Testis (tissue), 2 donors: ENCODE measurements at regions not wholly inside any gene's neighbourhood (a gene's known extent, or its start where the extent isn't known, plus 50 kb on each side); places are given as distances from the start of the nearest gene placed in this dataset.

Source experiments
- CTCF ChIP-seq, 3 experiments: fragments of 450-650 bp in 2 of 3; fragments of 200-600 bp in 1 of 3; sonication (generic) in 1 of 3; IDR thresholded peaks; one replicate each; pipeline ENCODE4 v1.5.1; 2016 to 2019; ENCODE audit warnings: antibody characterized with exemption in 3 of 3, mild to moderate bottlenecking in 2 of 3, moderate library complexity in 1 of 3
- POLR2A ChIP-seq: fragments of 450-650 bp; IDR thresholded peaks from one replicate; pipeline ENCODE4 v1.6.1; 2017; ENCODE audit warnings: antibody characterized with exemption, mild to moderate bottlenecking, moderate library complexity

GRCh38 chr6:74519163-74519562 lies 686.7 kb downstream of the COL12A1 start:
- TF ChIP-seq CTCF (IDR thresholded peaks at IDR 0.05) (no peak), POLR2A (no peak)
